Left ventricle myocardium inferior (tissue), 1 donor: ENCODE measurements at regions not wholly inside any gene's neighbourhood (a gene's known extent, or its start where the extent isn't known, plus 50 kb on each side); places are given as distances from the start of the nearest gene placed in this dataset.

ENCODE experiments used
- DNase-seq: peaks from one replicate; pipeline ENCODE4 v3.0.0-alpha.2; 2020
- H3K27ac ChIP-seq: fragments of 200-600 bp; replicated peaks from 2 replicates; pipeline ENCODE4 v1.8.0; 2021
- H3K27me3 ChIP-seq: fragments of 200-600 bp; 2 replicates; pipeline ENCODE4 v1.8.0; 2021; ENCODE audit warnings: low read depth
- H3K36me3 ChIP-seq: fragments of 200-600 bp; 2 replicates; pipeline ENCODE4 v1.8.0; 2021
- H3K4me1 ChIP-seq: fragments of 200-600 bp; 2 replicates; pipeline ENCODE4 v1.8.0; 2021
- H3K4me3 ChIP-seq: fragments of 200-600 bp; 2 replicates; pipeline ENCODE4 v1.8.0; 2021; ENCODE audit warnings: mild to moderate bottlenecking, moderate library complexity
- H3K9me3 ChIP-seq: fragments of 200-600 bp; replicated peaks from 2 replicates; pipeline ENCODE4 v1.8.0; 2021
- intact Hi-C: fragments of 100-400 bp; cut with micrococcal nuclease; formaldehyde crosslinking; loops from one replicate; pipeline ENCODE4 v1.11.0; 2022
- TF ChIP-seq, protein P1 (sequence below): fragments of 200-600 bp; IDR thresholded peaks from 2 replicates; pipeline ENCODE4 v1.8.0; 2021; ENCODE audit warnings: antibody characterized with exemption, mild to moderate bottlenecking, borderline replicate concordance
- donor health status: DM: no; HTN: yes; CAD: no; lungs with severe emphysema.

DNA sequence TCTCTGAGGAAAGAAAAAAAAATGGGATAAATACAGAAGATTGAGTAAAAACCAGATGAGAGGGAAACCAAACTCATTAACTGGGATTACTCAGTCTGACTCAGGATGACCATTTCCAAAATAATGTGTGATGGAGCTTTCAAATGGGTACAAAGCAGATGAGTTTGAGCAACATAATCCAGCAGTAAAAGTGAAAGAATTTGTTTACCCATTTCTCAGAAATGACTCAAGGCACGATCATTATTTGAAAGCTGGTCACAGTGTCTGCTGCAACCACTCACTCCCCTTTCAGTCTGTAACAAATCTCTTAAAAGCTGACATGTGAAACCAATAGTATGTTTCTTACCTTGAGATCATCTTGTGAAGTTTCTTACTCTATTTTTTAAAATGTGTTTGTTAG is 104.7 kb upstream of the KLF14 start:
- intact Hi-C loops: no loop called here
- no peak for DNase-seq

DNA sequence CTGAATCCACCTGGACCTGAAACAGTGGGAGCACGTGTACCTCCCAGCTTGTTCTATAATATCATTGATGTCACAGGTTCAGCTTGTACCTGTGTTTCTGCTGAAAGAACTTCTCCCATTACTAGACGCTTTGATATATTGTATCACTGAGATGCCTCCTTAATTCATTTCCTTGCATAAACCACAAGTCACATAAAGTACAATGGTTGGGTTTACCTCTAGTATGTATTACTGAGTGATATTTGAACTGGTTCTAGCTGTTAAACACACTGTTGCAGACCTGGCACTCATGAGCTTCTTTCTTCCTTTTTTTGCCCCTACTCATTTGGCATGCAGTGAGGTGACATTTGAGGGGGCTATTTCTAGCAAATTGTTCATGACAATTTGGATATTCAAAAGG is 106.6 kb upstream of the KLF14 start:
- H3K27ac ChIP-seq: no peak overlapping the region
- TF ChIP-seq, protein P1, sequence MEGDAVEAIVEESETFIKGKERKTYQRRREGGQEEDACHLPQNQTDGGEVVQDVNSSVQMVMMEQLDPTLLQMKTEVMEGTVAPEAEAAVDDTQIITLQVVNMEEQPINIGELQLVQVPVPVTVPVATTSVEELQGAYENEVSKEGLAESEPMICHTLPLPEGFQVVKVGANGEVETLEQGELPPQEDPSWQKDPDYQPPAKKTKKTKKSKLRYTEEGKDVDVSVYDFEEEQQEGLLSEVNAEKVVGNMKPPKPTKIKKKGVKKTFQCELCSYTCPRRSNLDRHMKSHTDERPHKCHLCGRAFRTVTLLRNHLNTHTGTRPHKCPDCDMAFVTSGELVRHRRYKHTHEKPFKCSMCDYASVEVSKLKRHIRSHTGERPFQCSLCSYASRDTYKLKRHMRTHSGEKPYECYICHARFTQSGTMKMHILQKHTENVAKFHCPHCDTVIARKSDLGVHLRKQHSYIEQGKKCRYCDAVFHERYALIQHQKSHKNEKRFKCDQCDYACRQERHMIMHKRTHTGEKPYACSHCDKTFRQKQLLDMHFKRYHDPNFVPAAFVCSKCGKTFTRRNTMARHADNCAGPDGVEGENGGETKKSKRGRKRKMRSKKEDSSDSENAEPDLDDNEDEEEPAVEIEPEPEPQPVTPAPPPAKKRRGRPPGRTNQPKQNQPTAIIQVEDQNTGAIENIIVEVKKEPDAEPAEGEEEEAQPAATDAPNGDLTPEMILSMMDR: no peak
- no peak for DNase-seq
- H3K4me3 ChIP-seq: no peak overlapping the region
- no peaks in the 10 kb centered on the region for H3K9me3 ChIP-seq
- H3K4me1 ChIP-seq: no peaks in the 10 kb centered on the region
- peaks cover 19% of the 10 kb centered on the region for H3K27me3 ChIP-seq
- intact Hi-C loops: no loop called here
- H3K36me3 ChIP-seq: no peaks in the 10 kb centered on the region

More for the DNA sequence above, 104.7 kb upstream of the KLF14 start:
- H3K27me3 ChIP-seq: peaks cover 12% of the 10 kb centered on the region
- TF ChIP-seq, protein P1: no peak
- H3K4me3 ChIP-seq: no peak overlapping the region
- H3K9me3 ChIP-seq: no peaks in the 10 kb centered on the region
- no peaks in the 10 kb centered on the region for H3K36me3 ChIP-seq
- H3K4me1 ChIP-seq: no peaks in the 10 kb centered on the region
- no peak overlapping the region for H3K27ac ChIP-seq

DNA sequence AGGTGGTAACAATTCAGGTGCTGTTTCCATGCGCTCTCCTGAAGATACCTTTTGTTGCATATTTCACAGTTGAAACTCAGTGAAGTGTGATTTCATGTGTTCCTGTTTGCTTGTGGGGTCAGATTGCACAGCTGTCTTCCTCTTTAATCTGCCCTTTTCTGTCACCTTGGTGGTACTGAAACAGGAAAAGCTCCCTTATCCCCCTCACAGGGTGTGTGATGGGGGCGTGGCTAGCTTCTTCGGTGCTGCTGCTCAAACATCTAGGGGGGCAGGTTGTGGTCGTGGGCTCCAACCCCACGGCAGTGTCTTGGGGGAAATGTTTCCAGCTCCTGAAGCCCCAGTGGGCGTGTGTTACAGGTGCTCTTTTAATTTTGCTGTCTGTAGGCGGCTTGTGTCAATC is 107.4 kb upstream of the KLF14 start:
- no peaks in the 10 kb centered on the region for H3K4me1 ChIP-seq
- H3K27ac ChIP-seq: no peak overlapping the region
- no peaks in the 10 kb centered on the region for H3K36me3 ChIP-seq
- TF ChIP-seq, protein P1: no peak
- DNase-seq: no peak
- no peak overlapping the region for H3K4me3 ChIP-seq
- H3K9me3 ChIP-seq: no peaks in the 10 kb centered on the region
- intact Hi-C loops: no loop called here
- peaks cover 19% of the 10 kb centered on the region for H3K27me3 ChIP-seq

DNA sequence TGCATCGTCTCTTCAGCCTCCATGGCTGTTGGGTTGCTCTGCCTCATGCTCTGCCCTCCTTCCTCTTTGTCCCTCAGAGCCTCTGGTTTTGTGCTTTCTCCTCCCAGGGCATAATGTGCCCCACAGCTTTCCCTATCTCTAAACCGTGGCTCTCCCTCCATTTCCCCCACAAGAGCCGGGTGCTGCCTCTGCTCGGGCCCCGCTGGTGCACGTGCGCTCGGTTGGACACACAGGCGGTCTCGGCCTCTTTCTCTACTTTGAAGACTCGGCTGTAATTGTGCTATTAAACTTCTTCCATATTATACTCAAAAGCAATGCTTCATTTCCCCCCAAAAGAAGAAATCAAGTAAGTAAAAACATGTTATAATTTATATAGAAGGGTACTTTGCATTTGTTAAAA is 109.7 kb upstream of the KLF14 start:
- no peaks in the 10 kb centered on the region for H3K4me1 ChIP-seq
- H3K4me3 ChIP-seq: no peak overlapping the region
- no peaks in the 10 kb centered on the region for H3K9me3 ChIP-seq
- H3K27ac ChIP-seq: no peak overlapping the region
- H3K36me3 ChIP-seq: no peaks in the 10 kb centered on the region
- TF ChIP-seq, protein P1: no peak
- intact Hi-C loops: no loop called here
- peaks cover 19% of the 10 kb centered on the region for H3K27me3 ChIP-seq
- no peak for DNase-seq

DNA sequence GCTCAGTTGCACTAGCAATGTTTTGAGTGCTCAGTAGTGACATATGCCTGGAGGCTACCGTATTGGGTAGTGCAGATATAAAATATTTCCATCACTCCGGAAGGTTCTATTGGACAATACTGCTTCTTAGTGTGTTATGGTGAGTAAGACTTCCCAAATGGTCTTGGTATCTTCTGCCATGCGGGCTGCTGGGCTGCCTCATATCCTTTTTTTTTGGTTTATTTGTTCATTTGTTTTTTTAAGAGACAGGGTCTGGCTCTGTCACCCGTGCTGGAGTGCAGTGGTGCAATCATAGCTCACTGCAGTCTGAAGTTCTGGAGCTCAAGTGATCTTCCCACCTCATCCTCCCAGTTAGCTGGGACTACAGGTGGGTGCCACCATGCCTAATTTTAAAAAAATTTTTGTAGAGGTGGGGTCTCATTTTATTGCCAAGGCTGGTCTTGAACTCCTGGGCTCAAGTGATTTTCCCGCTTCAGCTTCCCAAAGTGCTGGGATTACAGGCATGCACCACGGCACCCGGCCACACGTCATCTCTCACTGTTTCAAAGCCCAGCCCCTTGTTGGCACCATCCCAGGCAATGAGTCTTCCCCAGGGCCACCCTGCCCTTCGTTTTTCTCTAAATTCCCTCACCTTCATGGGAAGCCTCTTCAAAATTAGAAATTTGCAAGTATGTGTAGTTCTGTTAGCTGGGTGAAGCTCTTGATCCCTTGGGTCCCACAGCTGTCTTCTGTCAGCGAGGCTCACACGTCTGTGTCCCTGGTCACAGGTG is 111.0 kb upstream of the KLF14 start:
- Histone ChIP-seq H3K27ac (no peak overlapping the region), H3K27me3 (peaks cover 19% of the 10 kb centered on the region)
- no peak for DNase-seq

More for the DNA sequence above, 111.0 kb upstream of the KLF14 start:
- intact Hi-C loops: no loop called here
- TF ChIP-seq, protein P1: no peak
- no peaks in the 10 kb centered on the region for H3K9me3 ChIP-seq
- no peaks in the 10 kb centered on the region for H3K36me3 ChIP-seq
- H3K4me1 ChIP-seq: no peaks in the 10 kb centered on the region
- H3K4me3 ChIP-seq: no peak overlapping the region
